ENCODE measurements at regions not wholly inside any gene's neighbourhood (a gene's known extent, or its start where the extent isn't known, plus 50 kb on each side); places are given as distances from the start of the nearest gene placed in this dataset.

DNA sequence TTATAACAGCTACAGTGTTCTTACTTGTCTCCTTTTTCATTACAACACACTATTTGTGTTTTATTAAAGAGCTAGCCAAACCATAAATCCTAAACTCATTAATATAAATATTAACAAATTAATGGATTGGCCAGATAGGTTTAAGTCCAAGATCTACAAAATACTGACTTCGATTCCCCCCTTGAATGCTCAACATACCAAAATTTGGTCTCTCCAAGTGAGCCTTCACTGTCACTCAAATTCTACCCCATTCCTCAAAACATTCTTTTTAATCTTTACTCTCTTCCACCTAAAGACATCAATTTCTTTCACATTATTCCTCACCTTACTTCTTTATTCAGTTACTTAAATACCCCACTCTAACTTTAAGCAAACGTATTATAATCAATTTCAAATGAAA, 281.5 kb downstream of the ICOS start:
- no peaks in the 10 kb centered on the region for H3K27me3 ChIP-seq (ENCODE audit: control insufficient read depth, insufficient read depth, low read length)
- FAIRE-seq (no peak), DNase-seq (ENCODE audit: low read depth) (no peak)
- H3K4me3 ChIP-seq (ENCODE audit: low read depth, low read length) = no peak overlapping the region
- TF ChIP-seq, protein P1, sequence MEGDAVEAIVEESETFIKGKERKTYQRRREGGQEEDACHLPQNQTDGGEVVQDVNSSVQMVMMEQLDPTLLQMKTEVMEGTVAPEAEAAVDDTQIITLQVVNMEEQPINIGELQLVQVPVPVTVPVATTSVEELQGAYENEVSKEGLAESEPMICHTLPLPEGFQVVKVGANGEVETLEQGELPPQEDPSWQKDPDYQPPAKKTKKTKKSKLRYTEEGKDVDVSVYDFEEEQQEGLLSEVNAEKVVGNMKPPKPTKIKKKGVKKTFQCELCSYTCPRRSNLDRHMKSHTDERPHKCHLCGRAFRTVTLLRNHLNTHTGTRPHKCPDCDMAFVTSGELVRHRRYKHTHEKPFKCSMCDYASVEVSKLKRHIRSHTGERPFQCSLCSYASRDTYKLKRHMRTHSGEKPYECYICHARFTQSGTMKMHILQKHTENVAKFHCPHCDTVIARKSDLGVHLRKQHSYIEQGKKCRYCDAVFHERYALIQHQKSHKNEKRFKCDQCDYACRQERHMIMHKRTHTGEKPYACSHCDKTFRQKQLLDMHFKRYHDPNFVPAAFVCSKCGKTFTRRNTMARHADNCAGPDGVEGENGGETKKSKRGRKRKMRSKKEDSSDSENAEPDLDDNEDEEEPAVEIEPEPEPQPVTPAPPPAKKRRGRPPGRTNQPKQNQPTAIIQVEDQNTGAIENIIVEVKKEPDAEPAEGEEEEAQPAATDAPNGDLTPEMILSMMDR (IDR thresholded peaks at IDR 0.05; ENCODE audit: insufficient read depth, low read length, severe bottlenecking) = no peak
- no peaks in the 10 kb centered on the region for H3K36me3 ChIP-seq (ENCODE audit: control insufficient read depth, insufficient read depth, low read length)

DNA sequence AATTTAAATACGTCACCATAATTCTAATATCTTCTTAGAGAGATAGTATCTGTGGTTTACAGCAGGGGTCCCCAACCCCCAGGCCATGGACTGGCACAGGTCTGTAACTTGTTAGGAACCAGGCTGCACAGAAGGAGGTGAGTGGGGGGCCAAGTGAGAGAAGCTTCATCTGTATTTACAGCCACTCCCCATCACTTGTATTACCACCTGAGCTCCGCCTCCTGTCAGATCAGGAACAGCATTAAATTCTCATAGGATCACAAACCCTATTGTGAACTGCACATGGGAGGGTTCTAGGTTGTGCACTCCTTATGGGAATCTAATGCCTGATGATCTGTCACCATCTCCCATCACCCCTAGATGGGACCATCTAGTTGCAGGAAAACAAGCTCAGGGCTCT, 282.6 kb downstream of the ICOS start:
- no peak overlapping the region for H3K4me3 ChIP-seq (ENCODE audit: low read depth, low read length)
- no peak for DNase-seq (ENCODE audit: low read depth)
- no peak for FAIRE-seq
- no peaks in the 10 kb centered on the region for H3K27me3 ChIP-seq (ENCODE audit: control insufficient read depth, insufficient read depth, low read length)
- no peaks in the 10 kb centered on the region for H3K36me3 ChIP-seq (ENCODE audit: control insufficient read depth, insufficient read depth, low read length)
- TF ChIP-seq, protein P1 (IDR thresholded peaks at IDR 0.05; ENCODE audit: insufficient read depth, low read length, severe bottlenecking) = no peak

DNA sequence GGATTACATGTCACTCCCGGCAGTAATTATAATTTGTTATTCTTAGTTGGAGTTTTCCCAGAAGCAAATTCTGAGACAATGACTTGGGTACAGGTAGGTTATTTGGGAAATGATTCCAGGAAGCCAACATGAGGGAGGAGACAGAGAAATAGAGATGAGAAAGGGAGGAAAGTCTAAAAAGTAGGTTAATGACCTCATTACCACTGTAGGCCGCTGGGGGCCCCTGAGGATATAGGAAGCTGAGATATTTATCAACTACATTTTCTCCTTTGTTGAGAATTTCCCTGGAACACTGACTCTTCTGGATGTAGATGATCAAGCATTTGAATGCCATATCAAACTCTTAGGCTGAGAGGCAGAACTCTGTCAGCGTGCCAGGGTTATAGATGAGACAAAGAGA, 284.3 kb downstream of the ICOS start:
- Histone ChIP-seq H3K36me3 (ENCODE audit: control insufficient read depth, insufficient read depth, low read length) (no peaks in the 10 kb centered on the region), H3K4me3 (ENCODE audit: low read depth, low read length) (no peak overlapping the region), H3K27me3 (ENCODE audit: control insufficient read depth, insufficient read depth, low read length) (no peaks in the 10 kb centered on the region)
- FAIRE-seq (no peak), DNase-seq (ENCODE audit: low read depth) (no peak)
- TF ChIP-seq, protein P1 (IDR thresholded peaks at IDR 0.05; ENCODE audit: insufficient read depth, low read length, severe bottlenecking) = no peak

DNA sequence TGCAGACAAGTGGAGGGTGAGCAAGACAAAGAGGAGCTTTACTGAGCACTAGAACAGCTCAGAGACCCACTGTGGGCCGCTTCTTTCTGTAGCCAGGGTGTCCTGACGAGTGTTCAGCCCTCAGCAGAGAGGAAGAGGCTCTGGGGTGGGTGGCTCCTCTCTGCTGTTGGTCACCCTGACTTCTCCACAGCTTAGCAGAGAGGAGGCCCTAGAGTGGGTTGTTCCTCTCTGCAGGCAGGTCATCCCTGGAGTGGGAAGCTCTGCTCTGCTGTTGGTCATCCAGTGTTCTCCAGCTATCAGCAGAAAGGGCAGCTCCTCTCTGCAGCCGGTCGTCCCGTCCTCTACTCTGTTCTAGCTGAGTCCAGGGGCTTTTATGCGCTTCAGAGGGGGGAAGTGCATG, 286.5 kb downstream of the ICOS start:
- no peak for DNase-seq (ENCODE audit: low read depth)
- Histone ChIP-seq H3K27me3 (ENCODE audit: control insufficient read depth, insufficient read depth, low read length) (peaks cover 3% of the 10 kb centered on the region), H3K4me3 (ENCODE audit: low read depth, low read length) (no peak overlapping the region), H3K36me3 (ENCODE audit: control insufficient read depth, insufficient read depth, low read length) (no peaks in the 10 kb centered on the region)
- TF ChIP-seq, protein P1 (IDR thresholded peaks at IDR 0.05; ENCODE audit: insufficient read depth, low read length, severe bottlenecking) = no peak
- no peak for FAIRE-seq

DNA sequence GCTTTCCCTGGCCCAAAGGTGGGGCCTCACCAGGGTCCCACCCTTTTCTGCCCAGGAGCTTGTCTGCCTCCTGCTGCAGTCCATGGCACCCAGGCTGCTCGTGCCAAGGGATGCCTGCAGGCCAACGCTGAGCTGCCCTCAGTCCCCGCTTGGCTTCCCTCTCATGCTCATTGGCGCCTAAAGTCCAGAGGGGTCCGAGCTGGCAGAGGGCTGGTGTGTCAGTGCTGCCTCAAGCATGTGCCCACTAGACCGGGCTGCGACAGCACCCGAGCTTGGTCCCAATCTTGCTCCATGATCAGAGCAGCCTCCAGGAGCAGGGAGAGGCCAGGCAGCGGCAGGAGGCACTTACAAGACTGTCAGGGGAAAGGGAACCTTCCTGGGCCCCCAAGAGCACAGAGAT, 287.0 kb downstream of the ICOS start:
- DNase-seq (ENCODE audit: low read depth) (no peak), FAIRE-seq (no peak)
- TF ChIP-seq, protein P1 (IDR thresholded peaks at IDR 0.05; ENCODE audit: insufficient read depth, low read length, severe bottlenecking) = no peak
- H3K4me3 ChIP-seq (ENCODE audit: low read depth, low read length) = no peak overlapping the region
- H3K36me3 ChIP-seq (ENCODE audit: control insufficient read depth, insufficient read depth, low read length) = no peaks in the 10 kb centered on the region
- H3K27me3 ChIP-seq (ENCODE audit: control insufficient read depth, insufficient read depth, low read length) = peaks cover 3% of the 10 kb centered on the region

DNA sequence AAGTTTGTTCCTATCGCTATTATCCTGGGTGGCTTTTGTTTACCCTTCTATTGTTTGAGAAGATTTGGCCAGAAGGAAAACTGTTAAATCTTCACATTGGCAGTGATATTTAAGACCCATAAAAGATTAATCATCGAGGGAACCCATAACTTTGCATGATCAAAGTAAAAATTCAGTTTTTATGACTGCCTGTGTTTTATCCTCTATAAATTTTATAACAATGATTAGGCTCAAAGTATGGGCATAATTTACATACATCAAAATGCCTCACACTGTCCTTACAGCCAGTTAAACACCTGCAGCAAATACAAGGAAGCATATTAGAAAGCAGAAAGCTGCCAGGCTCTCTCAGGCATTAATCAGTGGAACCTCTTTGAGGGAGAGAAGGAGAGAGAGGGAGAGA, 289.1 kb downstream of the ICOS start:
- H3K27me3 ChIP-seq (ENCODE audit: control insufficient read depth, insufficient read depth, low read length) = peaks cover 3% of the 10 kb centered on the region
- FAIRE-seq (no peak), DNase-seq (ENCODE audit: low read depth) (no peak)
- no peak overlapping the region for H3K4me3 ChIP-seq (ENCODE audit: low read depth, low read length)
- TF ChIP-seq, protein P1 (IDR thresholded peaks at IDR 0.05; ENCODE audit: insufficient read depth, low read length, severe bottlenecking) = no peak
- no peaks in the 10 kb centered on the region for H3K36me3 ChIP-seq (ENCODE audit: control insufficient read depth, insufficient read depth, low read length)
